Bronchial epithelial cell (primary cell): ENCODE measurements at regions not wholly inside any gene's neighbourhood (a gene's known extent, or its start where the extent isn't known, plus 50 kb on each side); places are given as distances from the start of the nearest gene placed in this dataset.

Experiments
- DNase-seq: peaks from one replicate; pipeline ENCODE4 v3.0.0-alpha.2; 2010; ENCODE audit warnings: low read depth
- FAIRE-seq: peaks from 2 replicates; lab custom pipeline; 2011; peaks lifted over from hg19 to GRCh38; lab: Jason Lieb, UNC
- H3K27me3 ChIP-seq: 2 replicates; pipeline ENCODE4 v1.5.1; 2011; ENCODE audit warnings: low read length; ENCODE audit not compliant: control insufficient read depth, insufficient read depth
- H3K36me3 ChIP-seq: 2 replicates; pipeline ENCODE4 v1.5.1; 2011; ENCODE audit warnings: low read length; ENCODE audit not compliant: control insufficient read depth, insufficient read depth
- H3K4me3 ChIP-seq: 2 replicates; pipeline ENCODE4 v1.5.1; 2011; ENCODE audit warnings: mild to moderate bottlenecking, low read depth, low read length, control low read depth
- TF ChIP-seq, protein P1 (sequence below): IDR thresholded peaks from 2 replicates; pipeline ENCODE4 v1.5.1; 2011; ENCODE audit warnings: mild to moderate bottlenecking, moderate library complexity, low read length, control low read depth, inconsistent platforms; ENCODE audit not compliant: insufficient read depth, severe bottlenecking

DNA sequence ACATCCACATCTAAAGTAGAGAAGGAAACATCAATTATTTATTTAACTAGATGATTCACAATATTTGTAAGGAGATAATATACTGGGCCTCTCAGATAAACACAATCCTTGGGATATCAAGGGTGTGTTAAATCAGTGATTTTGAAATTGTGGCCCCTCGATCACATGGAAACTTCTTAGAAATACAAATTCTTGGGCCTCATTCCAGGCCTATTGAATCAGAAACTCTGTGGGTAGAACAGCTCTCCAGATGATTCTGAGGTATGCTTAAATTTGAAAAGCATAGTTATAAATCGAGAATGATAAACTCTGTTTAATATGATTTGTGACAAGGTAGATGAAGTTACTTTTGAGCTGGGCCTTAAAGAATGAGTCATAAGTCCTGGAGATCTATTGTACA, 64.3 kb upstream of the GPR174 start:
- DNase-seq (no peak), FAIRE-seq (no peak)
- Histone ChIP-seq H3K4me3 (no peak overlapping the region), H3K27me3 (no peaks in the 10 kb centered on the region), H3K36me3 (no peaks in the 10 kb centered on the region)
- TF ChIP-seq, protein P1, sequence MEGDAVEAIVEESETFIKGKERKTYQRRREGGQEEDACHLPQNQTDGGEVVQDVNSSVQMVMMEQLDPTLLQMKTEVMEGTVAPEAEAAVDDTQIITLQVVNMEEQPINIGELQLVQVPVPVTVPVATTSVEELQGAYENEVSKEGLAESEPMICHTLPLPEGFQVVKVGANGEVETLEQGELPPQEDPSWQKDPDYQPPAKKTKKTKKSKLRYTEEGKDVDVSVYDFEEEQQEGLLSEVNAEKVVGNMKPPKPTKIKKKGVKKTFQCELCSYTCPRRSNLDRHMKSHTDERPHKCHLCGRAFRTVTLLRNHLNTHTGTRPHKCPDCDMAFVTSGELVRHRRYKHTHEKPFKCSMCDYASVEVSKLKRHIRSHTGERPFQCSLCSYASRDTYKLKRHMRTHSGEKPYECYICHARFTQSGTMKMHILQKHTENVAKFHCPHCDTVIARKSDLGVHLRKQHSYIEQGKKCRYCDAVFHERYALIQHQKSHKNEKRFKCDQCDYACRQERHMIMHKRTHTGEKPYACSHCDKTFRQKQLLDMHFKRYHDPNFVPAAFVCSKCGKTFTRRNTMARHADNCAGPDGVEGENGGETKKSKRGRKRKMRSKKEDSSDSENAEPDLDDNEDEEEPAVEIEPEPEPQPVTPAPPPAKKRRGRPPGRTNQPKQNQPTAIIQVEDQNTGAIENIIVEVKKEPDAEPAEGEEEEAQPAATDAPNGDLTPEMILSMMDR = no peak

DNA sequence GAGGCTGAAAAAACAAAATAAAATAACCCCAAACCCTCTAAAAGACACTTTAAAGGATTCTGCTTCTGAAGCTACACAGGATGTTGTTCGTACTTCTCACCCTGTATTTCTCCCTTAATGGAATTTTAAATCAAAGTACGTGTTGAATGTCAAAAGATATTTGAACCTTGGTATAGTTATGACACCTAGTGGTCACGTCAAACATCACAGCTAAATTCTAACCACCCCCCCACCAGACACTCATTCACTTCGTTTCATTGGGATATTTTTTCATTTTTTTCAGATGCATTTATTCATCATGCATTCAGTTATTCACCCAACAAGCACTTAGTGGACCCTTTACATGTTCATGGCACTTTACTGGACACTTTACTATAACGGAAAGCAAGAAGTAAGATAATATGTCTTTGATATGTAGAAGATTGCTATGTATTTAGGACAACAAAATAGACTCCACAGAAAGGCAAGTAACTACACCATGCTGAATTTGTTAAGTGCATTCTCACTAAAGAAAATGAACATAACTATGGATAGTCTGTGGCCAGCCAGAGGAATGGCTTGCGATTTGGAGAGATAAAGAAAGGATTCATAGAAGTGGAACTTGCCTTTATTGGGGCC, 62.5 kb upstream of the GPR174 start:
- no peaks in the 10 kb centered on the region for H3K36me3 ChIP-seq
- no peak overlapping the region for H3K4me3 ChIP-seq
- DNase-seq = peak; percentile 25
- no peak for FAIRE-seq
- TF ChIP-seq, protein P1 = peak; percentile 27
- H3K27me3 ChIP-seq = no peaks in the 10 kb centered on the region

DNA sequence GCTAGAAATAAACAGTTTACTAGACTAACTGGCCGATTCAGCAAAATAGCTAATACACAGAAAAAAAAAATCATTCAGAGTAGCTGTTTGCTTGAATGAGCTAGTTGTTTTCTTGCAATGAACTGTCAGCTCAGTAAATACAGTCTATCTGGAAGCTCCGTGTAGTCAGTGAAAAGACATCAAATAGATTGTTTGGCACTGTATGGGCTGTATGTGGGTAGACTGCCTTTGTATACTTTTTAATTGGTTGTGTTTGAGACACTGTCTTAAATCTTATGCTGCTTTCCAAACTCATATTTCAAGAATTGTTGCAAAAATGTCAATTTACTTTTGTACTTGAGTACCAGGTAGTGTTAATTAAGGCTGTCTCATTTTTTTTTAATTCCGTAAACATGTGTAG, 61.6 kb upstream of the GPR174 start:
- no peaks in the 10 kb centered on the region for H3K36me3 ChIP-seq
- no peaks in the 10 kb centered on the region for H3K27me3 ChIP-seq
- DNase-seq (no peak), FAIRE-seq (no peak)
- H3K4me3 ChIP-seq = no peak overlapping the region
- TF ChIP-seq, protein P1 = no peak

DNA sequence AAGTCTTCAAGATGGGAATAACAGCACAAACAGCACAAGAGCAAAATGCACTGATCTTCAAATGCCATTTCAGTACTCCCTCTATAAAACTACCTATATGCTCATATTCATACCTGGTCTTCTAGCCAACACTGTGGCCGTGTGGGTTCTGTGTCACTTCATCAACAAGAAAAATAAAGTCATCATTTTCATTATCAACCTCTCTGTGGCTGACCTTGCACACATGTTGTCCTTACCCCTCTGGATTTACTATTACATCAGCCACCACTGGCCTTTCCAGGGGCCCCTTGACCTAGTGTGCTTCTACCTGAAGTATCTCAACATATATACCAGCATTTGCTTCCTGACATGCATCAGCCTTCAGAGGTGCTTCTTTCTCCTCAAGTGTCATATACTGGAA, 59.6 kb upstream of the GPR174 start:
- H3K4me3 ChIP-seq = no peak overlapping the region
- TF ChIP-seq, protein P1 = no peak
- FAIRE-seq = no peak
- no peak for DNase-seq
- H3K27me3 ChIP-seq = no peaks in the 10 kb centered on the region
- no peaks in the 10 kb centered on the region for H3K36me3 ChIP-seq

DNA sequence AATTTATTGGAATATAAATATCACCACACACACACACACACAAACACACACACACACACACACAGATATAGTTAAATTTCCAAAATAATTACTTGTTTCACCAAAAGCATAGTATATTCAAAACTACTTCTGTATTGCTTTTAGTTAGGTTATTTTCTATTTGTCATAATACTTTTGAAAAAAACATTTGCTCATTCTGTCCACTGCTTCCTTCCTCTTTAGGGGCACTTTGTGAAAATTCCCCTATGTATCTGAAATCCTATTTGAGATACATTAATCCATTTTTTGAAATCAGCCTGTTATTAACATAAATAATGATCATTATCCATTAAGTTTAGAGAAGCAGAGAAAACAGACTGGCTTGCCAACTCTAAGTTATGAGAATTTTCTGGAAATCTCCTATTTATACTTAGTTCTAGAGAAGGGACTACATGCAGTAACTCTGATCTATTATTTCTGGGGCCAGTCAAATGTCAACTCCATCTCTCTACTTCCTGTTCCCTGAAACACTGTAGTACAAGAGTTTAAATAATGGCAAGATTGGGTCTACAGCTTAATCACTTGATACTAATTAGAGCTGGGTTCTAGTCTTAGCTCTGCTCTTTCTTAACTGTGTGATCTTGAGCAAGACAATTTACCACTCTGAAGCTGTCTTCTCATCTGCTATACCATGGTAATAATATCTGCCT, 54.4 kb upstream of the GPR174 start:
- H3K4me3 ChIP-seq = no peak overlapping the region
- H3K27me3 ChIP-seq = no peaks in the 10 kb centered on the region
- FAIRE-seq = no peak
- no peak for DNase-seq
- TF ChIP-seq, protein P1 = no peak
- H3K36me3 ChIP-seq = no peaks in the 10 kb centered on the region
